Epithelial cell of esophagus (primary cell): ENCODE measurements at regions not wholly inside any gene's neighbourhood (a gene's known extent, or its start where the extent isn't known, plus 50 kb on each side); places are given as distances from the start of the nearest gene placed in this dataset.

Experiments used
- DNase-seq: peaks from one replicate; pipeline ENCODE4 v3.0.0; 2010; ENCODE audit warnings: low read depth
- H3K4me3 ChIP-seq: 2 replicates; pipeline ENCODE4 v1.5.1; 2011; ENCODE audit warnings: mild to moderate bottlenecking, low read length, control low read depth
- TF ChIP-seq, protein P1 (sequence below): IDR thresholded peaks from 2 replicates; pipeline ENCODE4 v1.5.1; 2011; ENCODE audit warnings: low read depth, mild to moderate bottlenecking, low read length, control low read depth, inconsistent platforms; ENCODE audit not compliant: insufficient read depth; ENCODE audit errors: missing control alignments

DNA sequence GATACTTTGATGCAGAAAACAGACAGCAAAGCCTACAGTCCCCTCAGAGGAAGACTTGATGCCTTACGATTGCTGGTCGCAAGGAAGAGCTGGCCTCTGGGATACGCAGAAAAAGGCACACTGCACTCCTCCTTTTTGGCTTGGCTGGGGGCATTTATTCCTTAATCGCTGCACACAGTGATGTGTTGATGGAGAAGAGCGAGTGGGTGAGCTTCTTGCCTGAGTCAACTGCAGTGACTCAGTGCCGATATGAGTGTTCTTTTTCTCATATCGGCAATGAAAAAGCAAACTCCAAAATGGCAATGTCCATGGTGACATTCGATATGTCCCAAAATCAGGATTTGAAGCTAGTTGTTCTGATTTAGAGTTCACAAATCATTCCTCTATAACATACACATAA is 794.8 kb downstream of the HACE1 start:
- TF ChIP-seq, protein P1, sequence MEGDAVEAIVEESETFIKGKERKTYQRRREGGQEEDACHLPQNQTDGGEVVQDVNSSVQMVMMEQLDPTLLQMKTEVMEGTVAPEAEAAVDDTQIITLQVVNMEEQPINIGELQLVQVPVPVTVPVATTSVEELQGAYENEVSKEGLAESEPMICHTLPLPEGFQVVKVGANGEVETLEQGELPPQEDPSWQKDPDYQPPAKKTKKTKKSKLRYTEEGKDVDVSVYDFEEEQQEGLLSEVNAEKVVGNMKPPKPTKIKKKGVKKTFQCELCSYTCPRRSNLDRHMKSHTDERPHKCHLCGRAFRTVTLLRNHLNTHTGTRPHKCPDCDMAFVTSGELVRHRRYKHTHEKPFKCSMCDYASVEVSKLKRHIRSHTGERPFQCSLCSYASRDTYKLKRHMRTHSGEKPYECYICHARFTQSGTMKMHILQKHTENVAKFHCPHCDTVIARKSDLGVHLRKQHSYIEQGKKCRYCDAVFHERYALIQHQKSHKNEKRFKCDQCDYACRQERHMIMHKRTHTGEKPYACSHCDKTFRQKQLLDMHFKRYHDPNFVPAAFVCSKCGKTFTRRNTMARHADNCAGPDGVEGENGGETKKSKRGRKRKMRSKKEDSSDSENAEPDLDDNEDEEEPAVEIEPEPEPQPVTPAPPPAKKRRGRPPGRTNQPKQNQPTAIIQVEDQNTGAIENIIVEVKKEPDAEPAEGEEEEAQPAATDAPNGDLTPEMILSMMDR: no peak
- H3K4me3 ChIP-seq: no peak overlapping the region
- DNase-seq: no peak

DNA sequence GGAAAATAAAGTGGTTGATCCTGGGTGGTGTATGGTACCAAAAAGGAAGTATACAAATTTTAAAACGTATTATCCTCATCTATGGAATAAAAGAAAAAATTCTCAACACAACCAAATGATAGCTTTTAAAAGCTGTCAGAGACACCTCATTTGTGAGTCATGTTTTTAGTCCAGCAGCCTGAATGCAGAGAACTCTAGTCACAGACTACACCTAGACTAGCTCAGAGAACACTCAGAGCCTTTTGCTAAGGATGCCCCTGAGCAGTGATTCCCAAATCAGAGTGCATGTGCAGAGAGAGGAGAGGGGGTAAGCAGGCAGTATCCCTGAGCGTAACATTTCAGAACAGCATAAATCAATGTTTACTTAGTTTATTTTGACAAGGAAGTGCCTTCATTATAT is 809.3 kb downstream of the HACE1 start:
- peak; percentile 18 for DNase-seq
- TF ChIP-seq, protein P1: no peak
- H3K4me3 ChIP-seq: no peak overlapping the region

DNA sequence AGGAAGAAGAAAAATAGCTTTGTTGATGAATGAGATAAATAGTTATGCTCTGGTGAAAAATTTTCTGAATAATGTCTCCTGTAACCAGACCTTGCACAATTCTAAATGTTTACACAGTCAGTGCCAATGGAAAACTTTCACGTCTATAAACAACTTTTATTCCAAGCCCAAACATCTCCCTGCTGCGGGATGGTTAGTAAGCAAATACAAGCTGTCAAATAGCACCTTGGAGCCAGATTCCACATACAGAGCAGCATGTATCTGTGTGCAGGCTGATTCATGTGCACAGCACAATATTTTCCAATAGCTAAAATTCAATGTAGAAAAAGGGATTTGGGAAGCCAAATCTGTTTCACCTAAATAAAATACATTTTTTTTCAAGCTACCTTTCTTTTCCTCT is 813.3 kb downstream of the HACE1 start:
- DNase-seq: no peak
- TF ChIP-seq, protein P1: no peak
- H3K4me3 ChIP-seq: no peak overlapping the region

DNA sequence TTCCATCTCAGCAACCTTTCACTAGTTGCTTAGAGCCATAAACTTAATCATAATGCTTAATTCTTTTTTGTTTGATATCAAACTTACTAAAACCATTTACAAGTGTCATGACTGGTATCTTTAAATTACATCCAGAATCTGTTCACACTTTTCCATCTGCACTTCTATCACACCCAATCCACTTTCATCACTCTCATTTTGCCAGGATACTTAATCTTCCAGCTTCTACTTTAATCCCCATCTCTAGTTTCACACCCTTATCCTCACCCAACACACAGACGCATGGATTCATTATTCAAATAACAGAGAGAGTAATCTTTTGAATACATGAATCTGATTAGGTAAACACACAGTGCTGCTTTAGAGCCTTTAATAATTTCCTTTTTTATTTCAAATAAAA is 828.4 kb downstream of the HACE1 start:
- no peak overlapping the region for H3K4me3 ChIP-seq
- TF ChIP-seq, protein P1: no peak
- DNase-seq: no peak

DNA sequence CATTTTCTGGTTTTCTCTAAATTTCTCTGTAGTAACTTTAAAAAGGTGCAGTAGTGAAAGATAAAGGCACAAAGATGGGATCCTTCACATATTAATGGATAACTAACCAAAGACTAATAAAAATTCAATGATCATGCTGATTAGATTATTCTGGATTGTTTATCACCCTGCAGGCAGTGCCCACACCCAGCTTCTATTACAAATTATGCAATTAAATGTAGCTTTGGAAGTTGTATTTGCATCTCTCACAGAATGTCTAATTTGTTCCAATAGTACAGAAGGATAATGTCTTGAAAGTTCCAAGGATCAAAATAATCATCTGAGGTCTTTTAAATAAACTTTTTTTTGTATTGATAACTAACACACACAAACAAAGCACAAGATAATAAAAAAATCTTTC is 837.6 kb downstream of the HACE1 start:
- H3K4me3 ChIP-seq: no peak overlapping the region
- DNase-seq: no peak
- TF ChIP-seq, protein P1: no peak

DNA sequence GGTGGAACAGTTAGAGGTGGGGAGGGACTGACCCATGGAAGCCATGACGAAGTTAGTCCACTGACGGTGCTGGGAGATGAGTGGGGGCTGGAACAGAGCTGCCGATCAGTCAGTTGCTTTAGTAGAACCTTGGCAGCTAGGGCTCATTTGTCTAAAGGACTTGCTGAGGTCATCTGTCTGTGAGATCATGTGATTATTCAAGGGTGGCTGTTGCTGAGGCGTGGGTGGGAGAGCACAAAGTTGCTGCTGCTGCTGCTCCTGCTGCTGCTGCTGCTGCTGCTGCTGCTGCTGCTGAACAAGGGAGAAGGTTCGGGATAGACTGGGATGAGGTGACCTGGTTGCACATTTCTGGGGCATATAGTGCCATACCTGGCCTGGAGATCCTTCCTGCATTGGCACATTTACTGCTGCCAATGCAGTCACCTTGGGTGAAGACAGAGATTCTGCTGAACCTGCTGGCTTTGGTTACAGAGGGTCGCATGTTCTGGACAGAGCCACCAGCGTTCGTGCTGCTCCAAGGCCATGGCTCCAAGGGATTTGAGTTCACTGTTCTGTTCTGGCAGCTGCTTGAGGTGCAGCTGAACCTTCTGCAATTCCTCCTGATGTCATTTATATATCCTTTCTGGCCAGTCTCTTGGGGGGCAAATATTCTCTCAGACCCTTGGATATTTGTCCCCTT is 840.5 kb downstream of the HACE1 start:
- no peak for DNase-seq
- TF ChIP-seq, protein P1: no peak

More for the DNA sequence above, 840.5 kb downstream of the HACE1 start:
- no peak overlapping the region for H3K4me3 ChIP-seq
